ENCODE measurements at regions not wholly inside any gene's neighbourhood (a gene's known extent, or its start where the extent isn't known, plus 50 kb on each side); places are given as distances from the start of the nearest gene placed in this dataset.

GRCh38 chr9:93898026-93898425 is 57.1 kb downstream of the BARX1 start:
- DNase-seq, result no peak
- CTCF ChIA-PET, result interaction anchor here (1.0 kb wide), 1 partner anchor 64 kb away, joined by 3 read pairs; no protein-coding TSS in a partner anchor
- ATAC-seq, result no peak
- H3K27me3 Mint-ChIP-seq, result no peaks in the 10 kb centered on the region
- H3K27ac Mint-ChIP-seq, result peak overlapping the region; percentile 47
- H3K4me3 Mint-ChIP-seq, result no peak overlapping the region
- no peaks in the 10 kb centered on the region for H3K36me3 Mint-ChIP-seq (ENCODE audit: low read depth)
- intact Hi-C loops (cut with micrococcal nuclease), result no loop called here
- POLR2A ChIA-PET, result no interaction called here
- TF ChIP-seq CTCF (IDR thresholded peaks at IDR 0.05), result no peak
- H3K4me1 Mint-ChIP-seq (ENCODE audit: low read depth), result peaks cover 15% of the 10 kb centered on the region
- peaks cover 3% of the 10 kb centered on the region for H3K9me3 Mint-ChIP-seq

DNA sequence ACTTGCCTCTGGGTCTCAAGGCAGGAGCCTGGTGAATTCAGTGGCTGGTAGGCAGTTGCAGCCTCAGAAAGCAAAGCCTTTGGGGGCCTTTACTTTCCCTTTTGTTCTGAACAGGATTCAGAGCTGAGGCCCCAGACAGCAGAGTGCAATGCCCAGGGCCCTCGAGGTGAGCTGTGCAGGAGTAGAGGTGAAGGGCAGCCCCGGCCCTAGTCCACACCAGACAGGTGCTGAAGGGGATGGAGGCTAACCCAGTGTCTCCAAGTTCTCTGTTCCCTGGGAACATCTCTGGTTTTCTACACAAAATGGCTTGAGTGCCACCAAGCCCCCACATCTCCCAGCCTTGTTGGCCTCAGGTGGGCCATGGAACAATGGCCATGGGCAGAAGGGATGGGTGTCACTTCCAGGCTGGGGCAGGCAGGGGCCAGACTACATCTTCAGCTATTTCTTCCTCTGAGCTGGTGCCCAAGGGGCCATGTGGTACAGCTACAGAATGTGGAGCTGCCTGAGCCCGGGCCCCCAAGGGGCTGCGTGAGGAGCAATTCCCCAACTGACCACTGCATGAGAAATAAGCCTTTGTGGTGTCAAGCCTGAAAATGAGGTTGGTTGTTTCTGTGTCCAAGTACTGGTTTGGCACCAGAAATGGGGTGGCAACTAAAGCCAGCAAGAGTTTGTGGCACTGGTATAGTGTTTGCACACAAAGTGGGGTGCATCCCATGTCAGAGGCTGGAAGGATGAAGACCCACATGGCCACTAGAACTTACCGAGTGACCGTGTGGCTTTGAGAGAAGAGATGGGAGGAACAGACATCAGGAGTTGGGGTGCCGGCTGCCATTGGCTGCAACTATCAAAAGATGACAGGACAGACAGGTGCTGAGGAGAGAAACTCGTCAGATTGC is 57.8 kb downstream of the BARX1 start:
- intact Hi-C loops (cut with micrococcal nuclease), result no loop called here
- no peak overlapping the region for H3K4me3 Mint-ChIP-seq
- DNase-seq (no peak), ATAC-seq (no peak)
- ChIA-PET POLR2A (no interaction called here), CTCF (interaction anchor here (1.0 kb wide), 1 partner anchor 65 kb away, joined by 3 read pairs; no protein-coding TSS in a partner anchor)
- no peaks in the 10 kb centered on the region for H3K27me3 Mint-ChIP-seq
- peaks cover 15% of the 10 kb centered on the region for H3K4me1 Mint-ChIP-seq (ENCODE audit: low read depth)
- no peak for TF ChIP-seq CTCF (IDR thresholded peaks at IDR 0.05)
- peak overlapping the region; percentile 28 for H3K27ac Mint-ChIP-seq
- peaks cover 7% of the 10 kb centered on the region for H3K9me3 Mint-ChIP-seq
- H3K36me3 Mint-ChIP-seq (ENCODE audit: low read depth), result no peaks in the 10 kb centered on the region

GRCh38 chr9:93896496-93897033 is 58.6 kb downstream of the BARX1 start:
- H3K9me3 Mint-ChIP-seq, result peaks cover 7% of the 10 kb centered on the region
- intact Hi-C loops (cut with micrococcal nuclease), result no loop called here
- no peaks in the 10 kb centered on the region for H3K27me3 Mint-ChIP-seq
- peaks cover 15% of the 10 kb centered on the region for H3K4me1 Mint-ChIP-seq (ENCODE audit: low read depth)
- no peaks in the 10 kb centered on the region for H3K36me3 Mint-ChIP-seq (ENCODE audit: low read depth)
- ATAC-seq (no peak), DNase-seq (no peak)
- H3K4me3 Mint-ChIP-seq, result no peak overlapping the region
- no peak for TF ChIP-seq CTCF (IDR thresholded peaks at IDR 0.05)
- ChIA-PET CTCF (no interaction called here), POLR2A (no interaction called here)
- H3K27ac Mint-ChIP-seq, result no peak overlapping the region

DNA sequence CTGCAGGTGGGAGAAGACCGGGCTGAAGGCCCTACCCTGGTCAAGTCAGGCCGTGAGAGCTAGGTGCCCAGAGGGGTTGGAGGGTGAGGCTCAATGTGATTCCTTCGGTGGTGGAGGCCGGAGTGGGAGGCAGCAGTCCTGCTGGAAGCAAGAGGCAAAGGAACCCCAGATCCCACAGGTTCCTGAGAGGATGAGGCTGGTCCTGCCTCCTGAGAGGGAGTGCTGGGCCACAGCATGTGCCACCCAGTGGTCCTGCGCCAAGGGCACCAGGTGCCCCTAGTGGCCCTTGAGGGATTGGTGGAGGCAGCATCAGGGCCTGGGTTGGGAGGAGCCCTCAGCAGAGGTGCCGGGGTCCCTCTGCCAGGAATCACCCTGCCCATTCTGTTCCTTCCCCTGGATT is 59.1 kb downstream of the BARX1 start:
- POLR2A ChIA-PET, result no interaction called here
- no peak overlapping the region for H3K4me3 Mint-ChIP-seq
- no peak for ATAC-seq
- TF ChIP-seq CTCF (IDR thresholded peaks at IDR 0.05), result no peak
- CTCF ChIA-PET, result no interaction called here
- H3K4me1 Mint-ChIP-seq (ENCODE audit: low read depth), result peaks cover 15% of the 10 kb centered on the region
- intact Hi-C loops (cut with micrococcal nuclease), result no loop called here
- H3K27me3 Mint-ChIP-seq, result no peaks in the 10 kb centered on the region
- H3K36me3 Mint-ChIP-seq (ENCODE audit: low read depth), result no peaks in the 10 kb centered on the region
- no peak for DNase-seq
- no peak overlapping the region for H3K27ac Mint-ChIP-seq
- H3K9me3 Mint-ChIP-seq, result peaks cover 7% of the 10 kb centered on the region

DNA sequence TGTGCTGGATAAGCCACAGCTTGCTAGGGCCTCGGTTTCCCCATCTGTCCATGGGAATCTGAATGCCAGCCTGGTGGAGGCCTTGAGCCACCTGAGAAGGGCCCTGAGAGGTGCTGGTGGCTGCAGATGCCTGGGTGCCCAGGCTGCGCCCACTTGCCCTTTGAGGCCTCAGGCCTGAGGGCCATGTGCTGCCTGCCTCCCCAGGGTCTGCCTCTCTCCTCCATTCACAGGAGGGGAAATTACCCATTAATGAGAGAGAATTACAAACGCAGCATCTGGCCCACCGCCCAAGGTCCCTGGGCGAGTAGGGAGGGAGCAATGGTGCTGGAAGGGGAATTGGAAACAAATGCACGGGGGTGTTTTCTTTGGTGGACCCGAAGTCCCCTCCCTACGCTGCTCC is 59.6 kb downstream of the BARX1 start:
- ChIA-PET CTCF (interaction anchor here (1.4 kb wide), 1 partner anchor 213 kb away, joined by 4 read pairs; no protein-coding TSS in a partner anchor), POLR2A (no interaction called here)
- Mint-ChIP-seq H3K4me3 (no peak overlapping the region), H3K4me1 (ENCODE audit: low read depth) (peaks cover 15% of the 10 kb centered on the region), H3K27me3 (no peaks in the 10 kb centered on the region), H3K9me3 (peaks cover 7% of the 10 kb centered on the region), H3K27ac (no peak overlapping the region), H3K36me3 (ENCODE audit: low read depth) (no peaks in the 10 kb centered on the region)
- intact Hi-C loops (cut with micrococcal nuclease), result no loop called here
- no peak for DNase-seq
- ATAC-seq, result no peak
- TF ChIP-seq CTCF (IDR thresholded peaks at IDR 0.05), result no peak
